ENCODE measurements at regions not wholly inside any gene's neighbourhood (a gene's known extent, or its start where the extent isn't known, plus 50 kb on each side); places are given as distances from the start of the nearest gene placed in this dataset.

DNA sequence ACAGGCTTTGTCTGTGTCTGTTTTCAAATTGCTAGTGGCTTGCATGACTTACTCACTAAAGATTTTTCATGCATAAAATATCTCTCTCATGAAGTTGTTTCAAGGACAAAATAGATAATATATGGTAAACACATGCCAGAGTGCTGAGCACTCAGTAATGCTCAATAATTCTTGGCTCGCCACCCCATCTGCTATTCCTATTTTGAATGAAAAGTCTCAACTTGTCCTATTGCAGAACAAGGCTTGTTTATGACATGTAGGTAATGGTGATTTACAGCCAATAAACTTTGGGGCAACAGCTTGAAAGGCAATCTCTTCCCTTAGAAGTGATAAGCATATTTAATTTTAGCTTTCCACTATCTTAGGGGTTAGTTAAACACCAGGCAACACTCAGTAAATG lies 789.0 kb upstream of the ROBO1 start:
- no peaks in the 10 kb centered on the region for H3K36me3 ChIP-seq
- H3K4me3 ChIP-seq (ENCODE audit: low read depth, low read length): no peak overlapping the region
- TF ChIP-seq, protein P1, sequence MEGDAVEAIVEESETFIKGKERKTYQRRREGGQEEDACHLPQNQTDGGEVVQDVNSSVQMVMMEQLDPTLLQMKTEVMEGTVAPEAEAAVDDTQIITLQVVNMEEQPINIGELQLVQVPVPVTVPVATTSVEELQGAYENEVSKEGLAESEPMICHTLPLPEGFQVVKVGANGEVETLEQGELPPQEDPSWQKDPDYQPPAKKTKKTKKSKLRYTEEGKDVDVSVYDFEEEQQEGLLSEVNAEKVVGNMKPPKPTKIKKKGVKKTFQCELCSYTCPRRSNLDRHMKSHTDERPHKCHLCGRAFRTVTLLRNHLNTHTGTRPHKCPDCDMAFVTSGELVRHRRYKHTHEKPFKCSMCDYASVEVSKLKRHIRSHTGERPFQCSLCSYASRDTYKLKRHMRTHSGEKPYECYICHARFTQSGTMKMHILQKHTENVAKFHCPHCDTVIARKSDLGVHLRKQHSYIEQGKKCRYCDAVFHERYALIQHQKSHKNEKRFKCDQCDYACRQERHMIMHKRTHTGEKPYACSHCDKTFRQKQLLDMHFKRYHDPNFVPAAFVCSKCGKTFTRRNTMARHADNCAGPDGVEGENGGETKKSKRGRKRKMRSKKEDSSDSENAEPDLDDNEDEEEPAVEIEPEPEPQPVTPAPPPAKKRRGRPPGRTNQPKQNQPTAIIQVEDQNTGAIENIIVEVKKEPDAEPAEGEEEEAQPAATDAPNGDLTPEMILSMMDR (IDR thresholded peaks at IDR 0.05; ENCODE audit: low read depth, low read length): no peak
- DNase-seq: no peak
- H3K27ac ChIP-seq: no peak overlapping the region
- H3K9me3 ChIP-seq (ENCODE audit: severe bottlenecking): no peaks in the 10 kb centered on the region
- H3K27me3 ChIP-seq (ENCODE audit: insufficient read depth, low read depth, severe bottlenecking): no peaks in the 10 kb centered on the region

DNA sequence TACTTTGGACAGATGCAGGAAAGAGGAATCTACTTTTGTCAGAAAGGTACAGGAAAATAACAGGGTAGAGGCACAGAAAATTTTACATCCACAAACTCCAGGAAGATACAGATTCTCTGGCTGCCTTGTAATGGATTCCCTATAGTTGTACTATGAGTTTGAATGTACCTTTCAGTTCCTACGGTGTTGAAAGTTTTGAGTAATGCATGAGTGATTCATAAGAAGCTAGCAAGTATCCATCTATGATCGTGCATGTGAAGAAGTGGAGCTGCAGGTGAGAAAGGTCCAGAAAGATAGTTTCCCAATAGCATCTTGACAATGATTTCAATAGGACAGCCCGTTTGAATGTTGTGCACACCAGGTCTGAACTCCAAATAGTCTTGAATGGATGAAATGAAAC lies 786.5 kb upstream of the ROBO1 start:
- TF ChIP-seq, protein P1 (IDR thresholded peaks at IDR 0.05; ENCODE audit: low read depth, low read length): no peak

DNA sequence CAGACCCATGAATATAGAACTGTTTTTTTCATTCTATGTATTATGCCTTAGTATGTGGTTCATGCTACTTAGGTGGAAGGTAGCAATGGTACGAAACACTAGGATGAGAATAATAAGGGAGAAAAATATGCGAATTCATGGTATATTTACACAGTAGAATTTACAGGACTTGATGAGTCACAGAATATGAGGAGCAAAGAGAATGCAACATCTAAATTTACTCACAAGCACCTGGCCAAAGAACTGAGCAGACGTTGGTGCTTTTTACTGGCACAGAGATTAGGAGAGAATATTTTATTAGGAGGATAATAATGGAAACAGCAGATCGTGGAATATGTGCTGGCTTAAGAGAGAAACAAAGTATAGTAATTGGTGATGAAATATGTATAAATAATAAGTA lies 785.4 kb upstream of the ROBO1 start:
- DNase-seq: no peak
- Histone ChIP-seq H3K27ac (no peak overlapping the region), H3K4me3 (ENCODE audit: low read depth, low read length) (no peak overlapping the region), H3K9me3 (ENCODE audit: severe bottlenecking) (no peaks in the 10 kb centered on the region), H3K27me3 (ENCODE audit: insufficient read depth, low read depth, severe bottlenecking) (no peaks in the 10 kb centered on the region), H3K36me3 (no peaks in the 10 kb centered on the region)
- TF ChIP-seq, protein P1 (IDR thresholded peaks at IDR 0.05; ENCODE audit: low read depth, low read length): no peak

More for the DNA sequence above, 786.5 kb upstream of the ROBO1 start:
- Histone ChIP-seq H3K9me3 (ENCODE audit: severe bottlenecking) (no peaks in the 10 kb centered on the region), H3K27ac (no peak overlapping the region), H3K36me3 (no peaks in the 10 kb centered on the region), H3K4me3 (ENCODE audit: low read depth, low read length) (no peak overlapping the region), H3K27me3 (ENCODE audit: insufficient read depth, low read depth, severe bottlenecking) (no peaks in the 10 kb centered on the region)
- DNase-seq: no peak

DNA sequence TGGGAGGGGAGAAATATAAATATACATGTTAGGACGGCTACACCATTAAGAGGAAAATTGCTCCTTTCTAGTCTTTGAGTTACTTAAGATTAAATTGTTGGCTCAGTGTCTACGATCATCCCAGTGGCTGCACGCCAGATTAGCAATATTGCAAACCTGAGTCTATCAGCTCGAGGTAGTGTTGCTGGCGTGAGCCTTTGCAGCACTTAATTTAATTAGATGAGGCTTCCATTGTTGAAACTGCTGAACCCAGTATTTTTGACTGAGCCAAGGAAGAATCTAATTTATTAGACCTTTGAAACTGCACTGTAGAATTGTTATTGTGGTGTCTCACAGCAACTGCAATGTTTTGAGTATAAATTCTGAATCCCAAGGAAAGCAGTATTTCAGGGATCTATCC lies 782.4 kb upstream of the ROBO1 start:
- DNase-seq: peak; percentile 74
- H3K4me3 ChIP-seq (ENCODE audit: low read depth, low read length): no peak overlapping the region

DNA sequence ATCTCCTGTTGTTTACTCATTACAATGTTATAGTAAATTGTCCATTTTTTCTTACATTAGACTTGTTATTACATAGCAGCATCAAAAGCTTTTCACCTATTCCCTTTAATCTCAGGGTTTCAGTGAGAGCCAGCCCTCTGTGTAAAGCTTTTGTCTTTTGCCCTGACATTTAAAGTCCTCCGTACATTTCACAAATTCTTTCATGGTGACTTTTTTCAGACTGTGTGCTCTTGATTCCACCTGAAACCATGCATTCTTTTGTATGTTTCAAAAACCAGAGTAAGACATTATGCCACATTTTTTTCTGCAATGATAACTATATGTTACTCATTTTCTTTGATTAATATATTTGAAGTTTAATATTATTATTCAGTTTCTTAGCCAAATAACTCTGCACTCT lies 781.4 kb upstream of the ROBO1 start:
- H3K27me3 ChIP-seq (ENCODE audit: insufficient read depth, low read depth, severe bottlenecking): no peaks in the 10 kb centered on the region
- no peaks in the 10 kb centered on the region for H3K36me3 ChIP-seq
- no peak overlapping the region for H3K27ac ChIP-seq
- no peak overlapping the region for H3K4me3 ChIP-seq (ENCODE audit: low read depth, low read length)
- TF ChIP-seq, protein P1 (IDR thresholded peaks at IDR 0.05; ENCODE audit: low read depth, low read length): no peak
- no peak for DNase-seq
- H3K9me3 ChIP-seq (ENCODE audit: severe bottlenecking): no peaks in the 10 kb centered on the region

More for the DNA sequence above, 782.4 kb upstream of the ROBO1 start:
- TF ChIP-seq, protein P1 (IDR thresholded peaks at IDR 0.05; ENCODE audit: low read depth, low read length): no peak
- peak overlapping the region; percentile 32 for H3K27ac ChIP-seq
- no peaks in the 10 kb centered on the region for H3K9me3 ChIP-seq (ENCODE audit: severe bottlenecking)
- H3K27me3 ChIP-seq (ENCODE audit: insufficient read depth, low read depth, severe bottlenecking): no peaks in the 10 kb centered on the region
- no peaks in the 10 kb centered on the region for H3K36me3 ChIP-seq

DNA sequence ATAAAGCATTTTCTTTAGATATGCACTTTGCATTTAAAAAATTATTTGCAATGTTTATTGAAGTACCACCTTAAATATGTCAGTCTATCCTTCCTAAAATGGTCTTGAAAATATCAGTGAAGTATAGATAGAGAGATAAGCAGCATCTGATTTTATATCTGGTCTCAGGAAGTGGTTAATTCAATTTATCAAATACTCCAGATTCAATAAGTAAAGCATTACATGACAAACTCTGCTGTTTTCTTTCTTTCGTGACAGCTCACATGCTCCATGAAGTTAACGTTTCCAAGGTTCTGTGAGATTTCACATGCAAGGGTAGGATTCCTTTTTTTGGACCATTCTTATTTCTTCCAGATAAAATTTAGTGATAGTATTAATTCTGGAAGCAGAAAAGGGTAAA lies 775.4 kb upstream of the ROBO1 start:
- Histone ChIP-seq H3K36me3 (no peaks in the 10 kb centered on the region), H3K27me3 (ENCODE audit: insufficient read depth, low read depth, severe bottlenecking) (no peaks in the 10 kb centered on the region)

More for the DNA sequence above, 775.4 kb upstream of the ROBO1 start:
- TF ChIP-seq, protein P1 (IDR thresholded peaks at IDR 0.05; ENCODE audit: low read depth, low read length): no peak
- Histone ChIP-seq H3K4me3 (ENCODE audit: low read depth, low read length) (no peak overlapping the region), H3K27ac (no peak overlapping the region), H3K9me3 (ENCODE audit: severe bottlenecking) (no peaks in the 10 kb centered on the region)
- no peak for DNase-seq
